Adrenal gland (tissue), 9 donors: ENCODE measurements at regions not wholly inside any gene's neighbourhood (a gene's known extent, or its start where the extent isn't known, plus 50 kb on each side); places are given as distances from the start of the nearest gene placed in this dataset.

Experiments
- DNase-seq, 7 donors: peaks; one replicate each; pipeline ENCODE4 v3.0.0-alpha.2; 2019 to 2020
- H3K27ac ChIP-seq, 5 donors: fragments of 200-600 bp; sonication (generic) in 4 of 5; 1 replicate in 3 of 5; 2 replicates in 2 of 5; pipeline versions ENCODE4 v1.5.1 to v1.8.0; 2016 to 2020; ENCODE audit warnings: mild to moderate bottlenecking in 1 of 5
- H3K27me3 ChIP-seq: fragments of 200-600 bp; 2 replicates; pipeline ENCODE4 v1.8.0; 2021
- H3K36me3 ChIP-seq, 2 donors: fragments of 200-600 bp; replicated peaks in 1 of 2; 1 replicate in 1 of 2; 2 replicates in 1 of 2; pipeline versions ENCODE4 v1.5.1 to v1.8.0; 2018 to 2022
- H3K4me1 ChIP-seq, 2 donors: fragments of 200-600 bp; replicated peaks in 1 of 2; 1 replicate in 1 of 2; 2 replicates in 1 of 2; pipeline versions ENCODE4 v1.5.1 to v1.8.0; 2018 to 2021
- H3K4me3 ChIP-seq, 4 donors: fragments of 200-600 bp; sonication (generic) in 3 of 4; one replicate each; pipeline ENCODE4 v1.5.1; 2016 to 2018
- H3K9me3 ChIP-seq, 3 donors: fragments of 200-600 bp; sonication (generic) in 1 of 3; replicated peaks in 1 of 3; 1 replicate in 2 of 3; 2 replicates in 1 of 3; pipeline versions ENCODE4 v1.5.1 to v1.8.0; 2016 to 2021
- POLR2A ChIP-seq, 2 donors: fragments of 450-650 bp; IDR thresholded peaks; one replicate each; pipeline ENCODE4 v1.6.1; 2017; ENCODE audit warnings: antibody characterized with exemption in 2 of 2, mild to moderate bottlenecking in 2 of 2, moderate library complexity in 1 of 2
- WGBS, 4 donors: extraction: QIAGEN DNeasy Blood & Tissue Kit in 2 of 4; methylation state at CpG; one replicate each; pipeline versions ENCODE4 v1.1.5 to v1.1.7; 2013 to 2017; 5-methylcytosine and 5-hydroxymethylcytosine counted together
- intact Hi-C, 2 donors: fragments of 100-400 bp; cut with DNase I; formaldehyde crosslinking; loops; one replicate each; pipeline versions ENCODE4 v1.14.1 to v1.15.0; 2022 to 2023
- TF ChIP-seq, protein P1 (sequence below), 6 experiments: fragments of 450-650 bp in 4 of 6; fragments of 200-600 bp in 2 of 6; sonication (generic) in 1 of 6; IDR thresholded peaks; 1 replicate in 5 of 6; 2 replicates in 1 of 6; pipeline versions ENCODE4 v1.5.1 to v1.8.0; 2016 to 2021; ENCODE audit warnings: antibody characterized with exemption in 6 of 6, mild to moderate bottlenecking in 2 of 6, moderate library complexity in 1 of 6
- donor health status: healthy with polysubstance abuse.
- donor health status: Bipolar disorder and iron deficiency.
- donor health status: DM: yes; HTN: yes; CAD: no.
- donor health status: DM: no; HTN: no; CAD: no.
- donor health status: DM: no; HTN: no; CAD: no.

DNA sequence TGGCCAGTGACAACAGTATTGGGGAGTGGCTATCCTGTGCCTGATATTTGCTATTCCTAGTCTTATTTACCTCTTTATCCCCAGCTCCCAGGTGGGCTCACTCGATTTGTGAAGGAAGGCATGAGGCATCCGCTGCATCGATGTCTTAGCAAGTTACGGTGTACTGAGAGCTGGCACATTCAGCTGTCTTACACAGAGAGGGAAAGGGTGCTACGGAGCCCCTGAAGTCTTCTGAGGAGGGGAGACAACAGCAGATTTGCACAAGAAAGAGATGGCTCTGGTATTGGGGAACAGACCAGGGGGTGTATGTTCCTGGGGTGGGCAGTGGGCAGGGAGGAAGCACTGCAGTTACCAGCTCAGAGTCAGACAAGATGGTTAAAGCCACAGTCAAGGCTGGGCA lies 172.6 kb downstream of the FGF18 start:
- WGBS, 4 donors: 82 to 90% (median 87%) methylated on average over 5 of the region's 5 CpGs
- H3K9me3 ChIP-seq: no peaks in the 10 kb centered on the region
- intact Hi-C loops: no loop called here
- DNase-seq: no peak
- no peaks in the 10 kb centered on the region for H3K27me3 ChIP-seq
- no peak overlapping the region for H3K27ac ChIP-seq
- no peak overlapping the region for H3K4me3 ChIP-seq
- TF ChIP-seq, protein P1, sequence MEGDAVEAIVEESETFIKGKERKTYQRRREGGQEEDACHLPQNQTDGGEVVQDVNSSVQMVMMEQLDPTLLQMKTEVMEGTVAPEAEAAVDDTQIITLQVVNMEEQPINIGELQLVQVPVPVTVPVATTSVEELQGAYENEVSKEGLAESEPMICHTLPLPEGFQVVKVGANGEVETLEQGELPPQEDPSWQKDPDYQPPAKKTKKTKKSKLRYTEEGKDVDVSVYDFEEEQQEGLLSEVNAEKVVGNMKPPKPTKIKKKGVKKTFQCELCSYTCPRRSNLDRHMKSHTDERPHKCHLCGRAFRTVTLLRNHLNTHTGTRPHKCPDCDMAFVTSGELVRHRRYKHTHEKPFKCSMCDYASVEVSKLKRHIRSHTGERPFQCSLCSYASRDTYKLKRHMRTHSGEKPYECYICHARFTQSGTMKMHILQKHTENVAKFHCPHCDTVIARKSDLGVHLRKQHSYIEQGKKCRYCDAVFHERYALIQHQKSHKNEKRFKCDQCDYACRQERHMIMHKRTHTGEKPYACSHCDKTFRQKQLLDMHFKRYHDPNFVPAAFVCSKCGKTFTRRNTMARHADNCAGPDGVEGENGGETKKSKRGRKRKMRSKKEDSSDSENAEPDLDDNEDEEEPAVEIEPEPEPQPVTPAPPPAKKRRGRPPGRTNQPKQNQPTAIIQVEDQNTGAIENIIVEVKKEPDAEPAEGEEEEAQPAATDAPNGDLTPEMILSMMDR (IDR thresholded peaks at IDR 0.05): no peak
- TF ChIP-seq POLR2A (IDR thresholded peaks at IDR 0.05): no peak
- no peaks in the 10 kb centered on the region for H3K36me3 ChIP-seq
- H3K4me1 ChIP-seq: no peaks in the 10 kb centered on the region

DNA sequence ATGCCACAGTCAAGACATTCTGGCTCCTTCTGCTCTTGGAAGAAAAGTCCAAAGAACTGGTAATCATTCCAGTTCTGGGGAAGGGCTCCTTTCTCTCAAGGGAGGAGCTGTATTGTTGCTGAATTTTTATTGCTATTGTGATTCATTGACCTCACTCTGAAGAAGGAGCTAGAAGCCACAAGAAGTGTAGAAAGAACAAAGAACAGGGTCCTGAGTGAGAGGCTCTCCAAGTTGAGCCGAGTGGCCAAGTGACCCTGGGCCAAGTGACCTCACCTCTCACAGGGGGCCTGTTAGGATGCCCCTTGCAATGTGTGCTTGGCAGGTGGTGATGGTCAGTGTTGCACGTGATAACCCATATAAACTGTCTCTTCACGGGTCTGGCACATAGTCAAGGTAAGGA lies 173.3 kb downstream of the FGF18 start:
- DNase-seq: peak in 1 of 7 donors; percentile 9
- no peak overlapping the region for H3K27ac ChIP-seq
- intact Hi-C loops: no loop called here
- H3K4me1 ChIP-seq: no peaks in the 10 kb centered on the region
- no peak overlapping the region for H3K4me3 ChIP-seq
- WGBS, 4 donors: 52 to 81% (median 69%) methylated on average over 2 to 3 of the region's 3 CpGs
- no peaks in the 10 kb centered on the region for H3K27me3 ChIP-seq
- TF ChIP-seq, protein P1 (IDR thresholded peaks at IDR 0.05): no peak
- TF ChIP-seq POLR2A (IDR thresholded peaks at IDR 0.05): no peak
- no peaks in the 10 kb centered on the region for H3K9me3 ChIP-seq
- H3K36me3 ChIP-seq: no peaks in the 10 kb centered on the region

DNA sequence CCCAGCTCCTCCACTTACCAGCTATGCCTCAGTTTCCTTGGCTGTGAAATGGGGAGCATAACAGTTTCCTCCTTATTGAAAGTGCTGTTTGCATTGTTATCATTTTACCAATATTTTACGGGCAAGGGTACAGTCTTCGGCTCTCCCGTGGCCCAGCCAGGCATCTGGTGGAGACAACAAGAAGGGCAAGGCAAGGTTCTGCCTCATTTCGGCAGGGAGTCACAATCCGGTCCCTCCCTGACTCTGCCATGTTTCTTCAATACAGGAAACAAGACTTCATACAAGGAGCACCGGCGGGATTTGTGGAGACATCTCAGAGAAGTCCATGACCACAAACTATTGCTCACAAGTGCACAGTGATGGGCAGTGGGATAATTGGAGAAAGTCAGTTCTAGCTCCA lies 174.0 kb downstream of the FGF18 start:
- 89 to 98% (median 91%) methylated on average over 6 to 7 of the region's 7 CpGs for WGBS, 4 donors
- TF ChIP-seq, protein P1 (IDR thresholded peaks at IDR 0.05): no peak
- no peak for TF ChIP-seq POLR2A (IDR thresholded peaks at IDR 0.05)
- Histone ChIP-seq H3K27me3 (no peaks in the 10 kb centered on the region), H3K27ac (no peak overlapping the region), H3K9me3 (no peaks in the 10 kb centered on the region), H3K36me3 (no peaks in the 10 kb centered on the region), H3K4me1 (no peaks in the 10 kb centered on the region), H3K4me3 (no peak overlapping the region)
- DNase-seq: no peak
- intact Hi-C loops: no loop called here

DNA sequence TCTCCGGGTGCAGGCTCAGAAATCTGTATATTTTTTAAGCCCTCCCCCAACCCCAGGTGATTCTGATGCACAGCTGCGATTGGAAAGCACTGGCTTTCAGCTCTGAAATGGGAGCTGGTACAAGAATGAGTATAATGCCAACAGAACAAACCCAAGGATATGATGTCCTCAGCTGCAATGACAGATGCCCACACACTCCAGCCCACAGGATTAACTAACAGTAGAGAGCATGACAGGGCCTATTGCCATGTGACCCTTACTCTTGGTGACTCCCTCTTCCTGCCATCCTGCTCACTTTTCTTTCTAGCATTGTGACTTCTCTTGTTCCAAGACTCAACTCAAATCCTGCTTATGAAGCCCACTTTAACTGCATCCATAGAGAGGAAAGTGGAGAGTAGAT lies 174.5 kb downstream of the FGF18 start:
- H3K27me3 ChIP-seq: no peaks in the 10 kb centered on the region
- intact Hi-C loops: no loop called here
- H3K4me1 ChIP-seq: no peaks in the 10 kb centered on the region
- no peak for TF ChIP-seq POLR2A (IDR thresholded peaks at IDR 0.05)
- TF ChIP-seq, protein P1 (IDR thresholded peaks at IDR 0.05): no peak
- WGBS, 4 donors: 68 to 88% (median 76%) methylated on average over 2 of the region's 2 CpGs
- DNase-seq: no peak
- no peaks in the 10 kb centered on the region for H3K36me3 ChIP-seq
- H3K4me3 ChIP-seq: no peak overlapping the region
- H3K27ac ChIP-seq: no peak overlapping the region
- no peaks in the 10 kb centered on the region for H3K9me3 ChIP-seq
